Adrenal gland (tissue), 5 donors: ENCODE measurements at regions not wholly inside any gene's neighbourhood (a gene's known extent, or its start where the extent isn't known, plus 50 kb on each side); places are given as distances from the start of the nearest gene placed in this dataset.

Experiments used
- POLR2A ChIP-seq, 2 donors: fragments of 450-650 bp; IDR thresholded peaks; one replicate each; pipeline ENCODE4 v1.6.1; 2017; ENCODE audit warnings: antibody characterized with exemption in 2 of 2, mild to moderate bottlenecking in 2 of 2, moderate library complexity in 1 of 2
- TF ChIP-seq, protein P1 (sequence below), 6 experiments: fragments of 450-650 bp in 4 of 6; fragments of 200-600 bp in 2 of 6; sonication (generic) in 1 of 6; IDR thresholded peaks; 1 replicate in 5 of 6; 2 replicates in 1 of 6; pipeline versions ENCODE4 v1.5.1 to v1.8.0; 2016 to 2021; ENCODE audit warnings: antibody characterized with exemption in 6 of 6, mild to moderate bottlenecking in 2 of 6, moderate library complexity in 1 of 6
- donor health status: DM: no; HTN: no; CAD: no.

DNA sequence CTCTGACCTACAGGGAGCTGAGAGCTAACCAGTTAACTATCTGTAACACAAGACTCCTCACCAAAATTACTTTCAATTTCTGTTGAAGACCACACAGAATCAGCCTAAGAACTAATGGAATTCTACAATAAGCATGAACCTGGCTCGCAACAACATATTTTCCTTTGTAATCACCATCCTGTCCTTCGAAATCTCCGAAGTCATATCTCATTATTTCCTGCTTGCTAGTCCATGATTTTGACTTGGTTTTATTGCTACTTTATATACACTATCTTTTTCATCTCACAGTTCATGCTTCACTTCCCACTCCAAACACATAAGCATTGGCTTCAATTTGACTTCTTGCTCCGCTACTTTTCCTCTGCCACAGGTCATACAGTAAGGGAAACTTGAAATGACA lies 405.8 kb upstream of the FKBP1C start:
- TF ChIP-seq, protein P1, sequence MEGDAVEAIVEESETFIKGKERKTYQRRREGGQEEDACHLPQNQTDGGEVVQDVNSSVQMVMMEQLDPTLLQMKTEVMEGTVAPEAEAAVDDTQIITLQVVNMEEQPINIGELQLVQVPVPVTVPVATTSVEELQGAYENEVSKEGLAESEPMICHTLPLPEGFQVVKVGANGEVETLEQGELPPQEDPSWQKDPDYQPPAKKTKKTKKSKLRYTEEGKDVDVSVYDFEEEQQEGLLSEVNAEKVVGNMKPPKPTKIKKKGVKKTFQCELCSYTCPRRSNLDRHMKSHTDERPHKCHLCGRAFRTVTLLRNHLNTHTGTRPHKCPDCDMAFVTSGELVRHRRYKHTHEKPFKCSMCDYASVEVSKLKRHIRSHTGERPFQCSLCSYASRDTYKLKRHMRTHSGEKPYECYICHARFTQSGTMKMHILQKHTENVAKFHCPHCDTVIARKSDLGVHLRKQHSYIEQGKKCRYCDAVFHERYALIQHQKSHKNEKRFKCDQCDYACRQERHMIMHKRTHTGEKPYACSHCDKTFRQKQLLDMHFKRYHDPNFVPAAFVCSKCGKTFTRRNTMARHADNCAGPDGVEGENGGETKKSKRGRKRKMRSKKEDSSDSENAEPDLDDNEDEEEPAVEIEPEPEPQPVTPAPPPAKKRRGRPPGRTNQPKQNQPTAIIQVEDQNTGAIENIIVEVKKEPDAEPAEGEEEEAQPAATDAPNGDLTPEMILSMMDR (IDR thresholded peaks at IDR 0.05): no peak
- TF ChIP-seq POLR2A (IDR thresholded peaks at IDR 0.05): no peak
